ENCODE measurements at regions not wholly inside any gene's neighbourhood (a gene's known extent, or its start where the extent isn't known, plus 50 kb on each side); places are given as distances from the start of the nearest gene placed in this dataset.
"Not testable (repeated sequence)": the region's sequence is repeated elsewhere in the genome, so short reads cannot be mapped to it uniquely, and the experiment has no call there.

GRCh38 chr14:38578278-38578681 is 322.4 kb upstream of the CLEC14A start:
- TF ChIP-seq CTCF (IDR thresholded peaks at IDR 0.05; ENCODE audit: low read depth, low read length) = no peak
- H3K4me3 ChIP-seq (ENCODE audit: low read depth, low read length) = no peak overlapping the region

- TF ChIP-seq CTCF (IDR thresholded peaks at IDR 0.05; ENCODE audit: low read depth, low read length) = no peak
- H3K4me3 ChIP-seq (ENCODE audit: low read depth, low read length) = no peak overlapping the region
Measured at GRCh38 chr14:38567703-38568102, 311.8 kb upstream of the CLEC14A start.

- H3K4me3 ChIP-seq (ENCODE audit: low read depth, low read length) = no peak overlapping the region
- no peak for TF ChIP-seq CTCF (IDR thresholded peaks at IDR 0.05; ENCODE audit: low read depth, low read length)
Measured at GRCh38 chr14:38561657-38562056, 305.8 kb upstream of the CLEC14A start.

DNA sequence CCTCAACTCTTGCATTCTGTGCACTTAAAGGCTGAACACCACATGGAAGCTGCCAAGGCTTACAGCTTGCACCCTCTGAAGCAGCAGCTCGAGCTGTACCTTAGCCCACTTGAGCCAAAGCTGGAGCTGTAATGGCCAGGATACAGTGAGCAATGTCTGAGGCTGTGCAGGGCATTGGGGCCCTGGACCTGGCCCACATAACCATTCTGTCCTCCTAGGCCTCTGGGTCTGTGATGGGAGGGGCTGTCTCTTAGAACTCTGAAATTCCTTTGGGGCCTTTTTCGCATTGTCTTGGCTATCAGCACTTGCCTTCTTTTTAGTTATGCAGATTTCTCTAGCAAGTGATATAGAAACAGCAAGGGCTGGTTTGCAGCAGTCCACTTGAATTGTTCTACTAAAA is 303.8 kb upstream of the CLEC14A start:
- TF ChIP-seq CTCF (IDR thresholded peaks at IDR 0.05; ENCODE audit: low read depth, low read length) = no peak
- H3K4me3 ChIP-seq (ENCODE audit: low read depth, low read length) = no peak overlapping the region

DNA sequence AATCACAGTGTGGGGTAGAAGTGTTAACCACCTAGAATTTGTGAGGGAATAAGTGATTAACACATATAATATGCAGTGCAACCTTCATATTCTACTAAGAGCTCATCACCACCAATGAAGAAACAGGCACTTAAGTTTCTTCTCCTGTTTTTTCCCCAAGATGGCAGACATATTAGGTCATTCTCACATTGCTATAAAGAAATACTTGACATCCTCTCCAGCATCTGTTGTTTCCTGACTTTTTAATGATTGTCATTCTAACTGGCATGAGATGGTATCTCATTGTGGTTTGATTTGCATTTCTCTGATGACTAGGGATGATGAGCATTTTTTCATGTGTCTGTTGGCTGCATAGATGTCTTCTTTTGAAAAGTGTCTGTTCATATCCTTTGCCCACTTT is 301.5 kb upstream of the CLEC14A start:
- H3K4me3 ChIP-seq (ENCODE audit: low read depth, low read length) = not testable (repeated sequence)

DNA sequence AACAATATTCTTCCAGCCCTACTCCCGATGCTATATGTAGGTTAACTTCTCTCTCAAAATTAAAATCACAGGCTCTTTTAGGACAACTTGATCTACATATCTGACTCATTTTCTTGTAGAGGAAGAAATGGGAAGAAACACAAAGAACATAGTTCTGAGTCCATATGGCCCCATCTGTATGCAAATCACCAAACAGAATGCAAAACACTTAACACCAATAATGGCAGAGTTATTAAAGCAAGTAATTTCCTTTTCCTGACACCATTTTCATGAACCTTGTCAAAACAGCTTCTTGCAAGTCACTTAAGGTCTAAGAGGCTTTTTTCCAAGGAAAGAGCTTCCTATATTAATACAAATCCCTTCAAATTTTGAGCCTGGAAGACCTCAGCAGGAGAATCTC is 300.4 kb upstream of the CLEC14A start:
- TF ChIP-seq CTCF (IDR thresholded peaks at IDR 0.05; ENCODE audit: low read depth, low read length) = no peak
- no peak overlapping the region for H3K4me3 ChIP-seq (ENCODE audit: low read depth, low read length)

GRCh38 chr14:38554026-38554425 is 298.1 kb upstream of the CLEC14A start:
- H3K4me3 ChIP-seq (ENCODE audit: low read depth, low read length) = no peak overlapping the region
- TF ChIP-seq CTCF (IDR thresholded peaks at IDR 0.05; ENCODE audit: low read depth, low read length) = no peak

DNA sequence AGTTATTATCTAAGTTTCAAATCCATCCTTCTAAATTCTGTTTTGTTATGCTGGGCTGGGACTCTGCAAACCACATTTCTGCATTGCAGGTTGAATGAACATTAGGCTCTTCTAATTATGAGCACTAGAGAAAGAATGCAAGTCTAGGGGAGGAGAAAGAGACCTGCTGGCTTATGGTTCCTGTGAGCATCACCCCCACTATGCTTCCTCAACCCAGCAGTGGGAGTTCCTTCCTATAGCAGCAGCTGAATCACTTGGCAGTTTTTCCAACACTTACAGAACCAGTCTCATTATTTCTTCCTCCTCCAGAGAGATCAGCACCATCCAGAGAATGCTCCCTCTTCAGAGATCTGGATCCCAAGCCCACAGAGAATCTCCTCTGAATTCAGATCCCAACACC is 297.7 kb upstream of the CLEC14A start:
- no peak overlapping the region for H3K4me3 ChIP-seq (ENCODE audit: low read depth, low read length)
- no peak for TF ChIP-seq CTCF (IDR thresholded peaks at IDR 0.05; ENCODE audit: low read depth, low read length)

All from WI38 (cell line).